GM23338 (cell line): ENCODE measurements at regions not wholly inside any gene's neighbourhood (a gene's known extent, or its start where the extent isn't known, plus 50 kb on each side); places are given as distances from the start of the nearest gene placed in this dataset.

Experiments used
- ATAC-seq: fragments of 200-7000 bp; cut with Tn5 transposase; 3 replicates; pipeline ENCODE4 v1.9.1; 2020
- DNase-seq: peaks from one replicate; pipeline ENCODE4 v3.0.0-alpha.2; 2015; ENCODE audit warnings: low spot score
- H2AFZ ChIP-seq: fragments of 200-600 bp; sonication (generic); 2 replicates; pipeline ENCODE4 v1.8.0; 2016; ENCODE audit warnings: antibody characterized with exemption, mild to moderate bottlenecking, moderate library complexity
- H3F3A ChIP-seq: fragments of 200-600 bp; sonication (generic); replicated peaks from 2 replicates; pipeline ENCODE4 v1.8.0; 2017; ENCODE audit warnings: antibody characterized with exemption, mixed run types, low read depth
- H3K27ac ChIP-seq: fragments of 200-600 bp; sonication (generic); 2 replicates; pipeline ENCODE4 v1.6.1; 2016; ENCODE audit warnings: low read depth
- H3K27me3 ChIP-seq: fragments of 200-600 bp; sonication (generic); 2 replicates; pipeline ENCODE4 v1.8.0; 2016; ENCODE audit warnings: mild to moderate bottlenecking, mixed run types, moderate library complexity; ENCODE audit not compliant: insufficient read depth
- H3K36me3 ChIP-seq: fragments of 200-600 bp; sonication (generic); 2 replicates; pipeline ENCODE4 v1.8.0; 2016; ENCODE audit warnings: mild to moderate bottlenecking; ENCODE audit not compliant: insufficient read depth
- H3K4me1 ChIP-seq: fragments of 200-600 bp; sonication (generic); 2 replicates; pipeline ENCODE4 v1.8.0; 2016; ENCODE audit warnings: mild to moderate bottlenecking, moderate library complexity; ENCODE audit not compliant: insufficient read depth
- H3K4me2 ChIP-seq: fragments of 200-600 bp; sonication (generic); 2 replicates; pipeline ENCODE4 v1.7.1; 2017; ENCODE audit warnings: mixed run types
- H3K4me3 ChIP-seq: fragments of 200-600 bp; sonication (generic); 2 replicates; pipeline ENCODE4 v1.6.1; 2016; ENCODE audit warnings: mixed run types
- H3K79me2 ChIP-seq: fragments of 200-600 bp; sonication (generic); replicated peaks from 2 replicates; pipeline ENCODE4 v1.8.0; 2017; ENCODE audit warnings: mild to moderate bottlenecking; ENCODE audit not compliant: insufficient read depth
- H3K9me2 ChIP-seq: fragments of 200-600 bp; sonication (generic); 2 replicates; pipeline ENCODE4 v1.8.0; 2017; ENCODE audit not compliant: insufficient read depth
- H4K20me1 ChIP-seq: fragments of 200-600 bp; sonication (generic); replicated peaks from 2 replicates; pipeline ENCODE4 v1.8.0; 2017; ENCODE audit warnings: mild to moderate bottlenecking; ENCODE audit not compliant: insufficient read depth
- H3K27ac Mint-ChIP-seq: 2 replicates; pipeline ENCODE4 v1.8.0; 2020; ENCODE audit warnings: inconsistent platforms, mild to moderate bottlenecking, moderate library complexity, mixed read lengths
- H3K27me3 Mint-ChIP-seq: 3 replicates; pipeline ENCODE4 v1.8.0; 2022; ENCODE audit warnings: low read depth, mild to moderate bottlenecking, moderate library complexity, mixed read lengths, inconsistent platforms; ENCODE audit not compliant: insufficient read depth, poor library complexity
- H3K36me3 Mint-ChIP-seq: 3 replicates; pipeline ENCODE4 v1.8.0; 2021; ENCODE audit warnings: low read depth, mild to moderate bottlenecking, inconsistent platforms, moderate library complexity, mixed read lengths
- H3K4me1 Mint-ChIP-seq: 3 replicates; pipeline ENCODE4 v1.8.0; 2020; ENCODE audit warnings: mild to moderate bottlenecking, inconsistent platforms, mixed read lengths
- H3K4me3 Mint-ChIP-seq: 3 replicates; pipeline ENCODE4 v1.8.0; 2021; ENCODE audit warnings: moderate library complexity, mild to moderate bottlenecking, inconsistent platforms, mixed read lengths
- H3K9me3 Mint-ChIP-seq: 3 replicates; pipeline ENCODE4 v1.8.0; 2020; ENCODE audit warnings: moderate library complexity, mild to moderate bottlenecking, inconsistent platforms, mixed read lengths
- CREB1 ChIP-seq: fragments of 250-450 bp; sonication (Bioruptor Pico); IDR thresholded peaks from 2 replicates; pipeline ENCODE4 v1.5.0; 2020; ENCODE audit warnings: low read depth, mild to moderate bottlenecking, moderate library complexity
- ETS1 ChIP-seq: IDR thresholded peaks from 2 replicates; pipeline ENCODE4 v1.6.1; 2016; ENCODE audit warnings: antibody characterized with exemption
- EZH2phosphoT487 ChIP-seq: fragments of 200-600 bp; sonication (generic); IDR thresholded peaks from one replicate; pipeline ENCODE4 v1.8.1; 2018; ENCODE audit warnings: antibody characterized with exemption; ENCODE audit not compliant: unreplicated experiment
- JUNB ChIP-seq: IDR thresholded peaks from one replicate; pipeline ENCODE4 v1.6.1; 2016; ENCODE audit warnings: antibody characterized with exemption; ENCODE audit not compliant: unreplicated experiment
- NANOG ChIP-seq: IDR thresholded peaks from 2 replicates; pipeline ENCODE4 v1.6.1; 2016; ENCODE audit warnings: antibody characterized with exemption, borderline replicate concordance
- POLR2AphosphoS5 ChIP-seq: IDR thresholded peaks from 2 replicates; pipeline ENCODE4 v1.6.1; 2016; ENCODE audit warnings: antibody characterized with exemption, low read depth
- ZNF114 ChIP-seq: fragments of 250-450 bp; sonication (Bioruptor Pico); IDR thresholded peaks from 2 replicates; pipeline ENCODE4 v1.5.0; 2020; ENCODE audit warnings: mild to moderate bottlenecking, moderate library complexity
- ZNF331 ChIP-seq: fragments of 250-450 bp; sonication (Bioruptor Pico); IDR thresholded peaks from 2 replicates; pipeline ENCODE4 v1.5.0; 2020; ENCODE audit warnings: low read depth, mild to moderate bottlenecking, moderate library complexity
- ZNF462 ChIP-seq: fragments of 250-450 bp; sonication (Bioruptor Pico); IDR thresholded peaks from 2 replicates; pipeline ENCODE4 v1.5.0; 2020; ENCODE audit warnings: mild to moderate bottlenecking, moderate library complexity

GRCh38 chr6:18835976-18836375, 448.8 kb downstream of the RNF144B start (continued):
- TF ChIP-seq ZNF462 (no peak), CREB1 (no peak), NANOG (no peak)

- Mint-ChIP-seq H3K4me1 (no peaks in the 10 kb centered on the region), H3K4me3 (no peak overlapping the region), H3K36me3 (no peaks in the 10 kb centered on the region), H3K27me3 (no peaks in the 10 kb centered on the region), H3K27ac (no peak overlapping the region), H3K9me3 (no peaks in the 10 kb centered on the region)
- ATAC-seq (no peak), DNase-seq (no peak)
- Histone ChIP-seq H3K79me2 (no peaks in the 10 kb centered on the region), H4K20me1 (no peaks in the 10 kb centered on the region), H3K4me2 (no peak overlapping the region), H3K4me3 (no peak overlapping the region), H3K9me2 (no peaks in the 10 kb centered on the region), H2AFZ (no peak overlapping the region), H3K27me3 (no peaks in the 10 kb centered on the region), H3K4me1 (no peaks in the 10 kb centered on the region), H3F3A (no peaks in the 10 kb centered on the region), H3K27ac (no peak overlapping the region), H3K36me3 (no peaks in the 10 kb centered on the region)
- TF ChIP-seq NANOG, result no peak
- no peak for TF ChIP-seq ZNF331
- no peak for TF ChIP-seq ZNF114 (CRISPR knock-in tag)
- TF ChIP-seq CREB1, result no peak
- no peak for TF ChIP-seq POLR2AphosphoS5
- TF ChIP-seq JUNB, result no peak
- TF ChIP-seq EZH2phosphoT487, result no peak
- no peak for TF ChIP-seq ETS1
- no peak for TF ChIP-seq ZNF462
Observed at GRCh38 chr6:18837013-18837412, 449.9 kb downstream of the RNF144B start.
